K562 (cell line): ENCODE measurements at regions not wholly inside any gene's neighbourhood (a gene's known extent, or its start where the extent isn't known, plus 50 kb on each side); places are given as distances from the start of the nearest gene placed in this dataset.

Experiments
- CREB1 ChIP-seq, 2 experiments: sonication (generic) in 1 of 2; formaldehyde crosslinking in 1 of 2; IDR thresholded peaks; 2 replicates each; pipeline versions ENCODE4 v1.6.1 to v1.8.0; 2012 to 2022; ENCODE audit warnings: inconsistent platforms in 1 of 2, mild to moderate bottlenecking in 1 of 2, missing genetic modification reagents in 1 of 2, moderate library complexity in 1 of 2
- CTCF ChIP-seq, 3 experiments: IDR thresholded peaks in 2 of 3; conservative IDR thresholded peaks in 1 of 3; 2 replicates each; pipeline ENCODE4 v1.5.1; 2011 to 2012; ENCODE audit warnings: low read length in 3 of 3, mild to moderate bottlenecking in 3 of 3, control low read depth in 2 of 3, improper control_type of control experiment in 1 of 3, inconsistent platforms in 1 of 3, low read depth in 1 of 3, mixed read lengths in 1 of 3, moderate library complexity in 1 of 3; ENCODE audit not compliant: insufficient read depth in 2 of 3
- EGR1 ChIP-seq: fragments of 450-650 bp; conservative IDR thresholded peaks from 2 replicates; pipeline ENCODE4 v1.6.1; 2017; ENCODE audit warnings: mild to moderate bottlenecking
- PHF21A ChIP-seq: fragments of 450-650 bp; IDR thresholded peaks from 2 replicates; pipeline ENCODE4 v1.6.1; 2017; ENCODE audit warnings: low read depth, borderline replicate concordance
- RFX5 ChIP-seq: IDR thresholded peaks from 2 replicates; pipeline ENCODE4 v1.6.1; 2011; ENCODE audit warnings: low read depth, mild to moderate bottlenecking, improper control_type of control experiment, low read length
- TAF1 ChIP-seq: IDR thresholded peaks from 2 replicates; pipeline ENCODE4 v1.6.1; 2011; ENCODE audit warnings: mild to moderate bottlenecking, low read length, moderate library complexity; ENCODE audit not compliant: insufficient read depth, control insufficient read depth, severe bottlenecking; ENCODE audit errors: extremely low read depth
- TCF3 ChIP-seq: sonication (generic); formaldehyde crosslinking; IDR thresholded peaks from 2 replicates; pipeline ENCODE4 v1.4.0; 2020; ENCODE audit warnings: mild to moderate bottlenecking, missing genetic modification reagents
- USF1 ChIP-seq: sonication (generic); formaldehyde crosslinking; IDR thresholded peaks from 2 replicates; pipeline ENCODE4 v1.9.0; 2022; ENCODE audit warnings: mild to moderate bottlenecking, missing genetic modification reagents
- ZNF77 ChIP-seq: fragments of 250-450 bp; sonication (Bioruptor Pico); IDR thresholded peaks from 2 replicates; pipeline ENCODE4 v1.5.0; 2020
- TF ChIP-seq, protein P1 (sequence below): sonication (generic); formaldehyde crosslinking; IDR thresholded peaks from 2 replicates; pipeline ENCODE4 v1.8.0; 2023; ENCODE audit warnings: mild to moderate bottlenecking, missing genetic modification reagents
- TF ChIP-seq, protein P2 (sequence below): fragments of 450-650 bp; formaldehyde crosslinking; IDR thresholded peaks from 2 replicates; pipeline ENCODE4 v1.4.0; 2022; ENCODE audit warnings: missing genetic modification characterization
- TF ChIP-seq, protein P3 (sequence below), 2 experiments: fragments of 450-650 bp; formaldehyde crosslinking in 1 of 2; IDR thresholded peaks; 2 replicates each; pipeline versions ENCODE4 v1.4.0 to v1.6.1; 2014 to 2020; ENCODE audit warnings: mild to moderate bottlenecking in 2 of 2, borderline replicate concordance in 1 of 2, low read depth in 1 of 2

DNA sequence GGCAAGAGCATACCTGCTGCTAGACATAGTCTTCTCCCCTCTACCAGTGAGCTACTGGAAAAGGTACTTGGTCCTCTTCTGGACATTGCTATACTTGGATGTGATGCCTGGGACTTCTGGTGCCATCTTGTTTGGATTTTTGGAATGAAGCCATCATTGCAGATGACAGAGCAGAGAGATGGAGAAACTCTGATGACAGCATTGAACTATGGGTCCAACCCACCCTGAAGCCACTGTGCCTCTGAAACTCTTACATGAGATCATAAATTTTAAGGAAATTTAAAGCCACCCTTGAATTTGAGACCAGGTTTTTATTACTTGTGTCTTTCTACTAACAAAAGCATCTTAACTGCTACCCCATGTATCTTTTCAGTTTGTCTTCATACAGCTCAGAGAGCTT, 151.1 kb upstream of the SMIM23 start:
- no peak for TF ChIP-seq CREB1 (IDR thresholded peaks at IDR 0.05)
- no peak for TF ChIP-seq CREB1 (CRISPR knock-in tag; IDR thresholded peaks at IDR 0.05)
- no peak for TF ChIP-seq CTCF (IDR thresholded peaks at IDR 0.05 in 2 of 3, conservative IDR thresholded peaks at IDR 0.05 in 1 of 3; ENCODE audit: insufficient read depth in 2 of 3, low read depth in 1 of 3, low read length in 3 of 3)
- no peak for TF ChIP-seq RFX5
- TF ChIP-seq ZNF77 (CRISPR knock-in tag) = no peak
- no peak for TF ChIP-seq TCF3 (CRISPR knock-in tag)
- TF ChIP-seq PHF21A = no peak
- TF ChIP-seq, protein P1, sequence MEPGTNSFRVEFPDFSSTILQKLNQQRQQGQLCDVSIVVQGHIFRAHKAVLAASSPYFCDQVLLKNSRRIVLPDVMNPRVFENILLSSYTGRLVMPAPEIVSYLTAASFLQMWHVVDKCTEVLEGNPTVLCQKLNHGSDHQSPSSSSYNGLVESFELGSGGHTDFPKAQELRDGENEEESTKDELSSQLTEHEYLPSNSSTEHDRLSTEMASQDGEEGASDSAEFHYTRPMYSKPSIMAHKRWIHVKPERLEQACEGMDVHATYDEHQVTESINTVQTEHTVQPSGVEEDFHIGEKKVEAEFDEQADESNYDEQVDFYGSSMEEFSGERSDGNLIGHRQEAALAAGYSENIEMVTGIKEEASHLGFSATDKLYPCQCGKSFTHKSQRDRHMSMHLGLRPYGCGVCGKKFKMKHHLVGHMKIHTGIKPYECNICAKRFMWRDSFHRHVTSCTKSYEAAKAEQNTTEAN = no peak
- TF ChIP-seq USF1 (CRISPR knock-in tag) = no peak
- TF ChIP-seq, protein P2, sequence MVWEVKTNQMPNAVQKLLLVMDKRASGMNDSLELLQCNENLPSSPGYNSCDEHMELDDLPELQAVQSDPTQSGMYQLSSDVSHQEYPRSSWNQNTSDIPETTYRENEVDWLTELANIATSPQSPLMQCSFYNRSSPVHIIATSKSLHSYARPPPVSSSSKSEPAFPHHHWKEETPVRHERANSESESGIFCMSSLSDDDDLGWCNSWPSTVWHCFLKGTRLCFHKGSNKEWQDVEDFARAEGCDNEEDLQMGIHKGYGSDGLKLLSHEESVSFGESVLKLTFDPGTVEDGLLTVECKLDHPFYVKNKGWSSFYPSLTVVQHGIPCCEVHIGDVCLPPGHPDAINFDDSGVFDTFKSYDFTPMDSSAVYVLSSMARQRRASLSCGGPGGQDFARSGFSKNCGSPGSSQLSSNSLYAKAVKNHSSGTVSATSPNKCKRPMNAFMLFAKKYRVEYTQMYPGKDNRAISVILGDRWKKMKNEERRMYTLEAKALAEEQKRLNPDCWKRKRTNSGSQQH (CRISPR knock-in tag) = no peak
- no peak for TF ChIP-seq EGR1
- TF ChIP-seq TAF1 = no peak
- TF ChIP-seq, protein P3, sequence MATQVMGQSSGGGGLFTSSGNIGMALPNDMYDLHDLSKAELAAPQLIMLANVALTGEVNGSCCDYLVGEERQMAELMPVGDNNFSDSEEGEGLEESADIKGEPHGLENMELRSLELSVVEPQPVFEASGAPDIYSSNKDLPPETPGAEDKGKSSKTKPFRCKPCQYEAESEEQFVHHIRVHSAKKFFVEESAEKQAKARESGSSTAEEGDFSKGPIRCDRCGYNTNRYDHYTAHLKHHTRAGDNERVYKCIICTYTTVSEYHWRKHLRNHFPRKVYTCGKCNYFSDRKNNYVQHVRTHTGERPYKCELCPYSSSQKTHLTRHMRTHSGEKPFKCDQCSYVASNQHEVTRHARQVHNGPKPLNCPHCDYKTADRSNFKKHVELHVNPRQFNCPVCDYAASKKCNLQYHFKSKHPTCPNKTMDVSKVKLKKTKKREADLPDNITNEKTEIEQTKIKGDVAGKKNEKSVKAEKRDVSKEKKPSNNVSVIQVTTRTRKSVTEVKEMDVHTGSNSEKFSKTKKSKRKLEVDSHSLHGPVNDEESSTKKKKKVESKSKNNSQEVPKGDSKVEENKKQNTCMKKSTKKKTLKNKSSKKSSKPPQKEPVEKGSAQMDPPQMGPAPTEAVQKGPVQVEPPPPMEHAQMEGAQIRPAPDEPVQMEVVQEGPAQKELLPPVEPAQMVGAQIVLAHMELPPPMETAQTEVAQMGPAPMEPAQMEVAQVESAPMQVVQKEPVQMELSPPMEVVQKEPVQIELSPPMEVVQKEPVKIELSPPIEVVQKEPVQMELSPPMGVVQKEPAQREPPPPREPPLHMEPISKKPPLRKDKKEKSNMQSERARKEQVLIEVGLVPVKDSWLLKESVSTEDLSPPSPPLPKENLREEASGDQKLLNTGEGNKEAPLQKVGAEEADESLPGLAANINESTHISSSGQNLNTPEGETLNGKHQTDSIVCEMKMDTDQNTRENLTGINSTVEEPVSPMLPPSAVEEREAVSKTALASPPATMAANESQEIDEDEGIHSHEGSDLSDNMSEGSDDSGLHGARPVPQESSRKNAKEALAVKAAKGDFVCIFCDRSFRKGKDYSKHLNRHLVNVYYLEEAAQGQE (IDR thresholded peaks at IDR 0.05; ENCODE audit: borderline replicate concordance) = no peak
- TF ChIP-seq, protein P3 (CRISPR knock-in tag; IDR thresholded peaks at IDR 0.05; ENCODE audit: low read depth) = no peak
